HL-60/S4 (cell line): ENCODE measurements at regions not wholly inside any gene's neighbourhood (a gene's known extent, or its start where the extent isn't known, plus 50 kb on each side); places are given as distances from the start of the nearest gene placed in this dataset.
"Not testable (repeated sequence)": the region's sequence is repeated elsewhere in the genome, so short reads cannot be mapped to it uniquely, and the experiment has no call there.

Experiments used
- in situ Hi-C: fragments of 300-500 bp; cut with MboI; formaldehyde crosslinking; loops from 2 replicates; pipeline ENCODE4 v1.14.3; 2022; ENCODE audit warnings: low sequenced_read_pairs

DNA sequence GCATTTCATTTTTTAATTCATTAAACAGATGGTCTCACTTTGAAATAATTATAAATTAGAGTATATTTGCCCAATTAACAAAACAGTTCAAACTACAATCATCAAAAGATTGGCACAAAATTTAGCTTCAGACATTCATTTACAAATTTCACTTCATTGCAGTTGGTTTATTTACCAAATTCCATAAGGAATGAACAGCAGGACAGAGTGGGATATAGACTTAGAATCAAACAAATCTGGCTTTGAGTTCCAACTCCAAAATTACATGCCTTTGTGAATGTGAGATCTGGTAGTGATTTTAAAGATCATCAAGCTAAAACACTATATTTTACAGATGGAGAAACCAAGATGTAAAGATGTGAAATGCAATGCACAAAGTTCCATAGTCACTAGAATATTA lies 310.7 kb upstream of the CNTN5 start:
- in situ Hi-C loops: no loop called here

DNA sequence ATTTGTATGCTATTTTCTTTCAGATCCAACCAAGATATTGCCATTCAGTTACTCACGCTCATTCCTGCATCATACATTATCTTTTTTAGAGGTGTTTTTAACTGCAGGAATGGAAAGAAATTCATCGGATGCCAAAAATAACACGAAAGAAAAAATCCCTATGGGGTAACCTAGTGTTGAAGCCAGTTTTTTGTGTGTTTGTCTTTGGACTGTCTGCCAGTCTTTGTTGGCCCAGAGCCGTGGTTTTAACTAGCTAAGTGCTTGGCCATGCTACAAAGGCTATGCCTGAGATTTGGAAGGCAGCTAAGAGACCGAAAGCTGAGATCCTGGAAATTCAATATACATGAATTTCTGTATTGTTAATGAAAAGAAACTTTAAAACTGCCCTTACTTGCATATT lies 309.8 kb upstream of the CNTN5 start:
- in situ Hi-C loops: no loop called here

DNA sequence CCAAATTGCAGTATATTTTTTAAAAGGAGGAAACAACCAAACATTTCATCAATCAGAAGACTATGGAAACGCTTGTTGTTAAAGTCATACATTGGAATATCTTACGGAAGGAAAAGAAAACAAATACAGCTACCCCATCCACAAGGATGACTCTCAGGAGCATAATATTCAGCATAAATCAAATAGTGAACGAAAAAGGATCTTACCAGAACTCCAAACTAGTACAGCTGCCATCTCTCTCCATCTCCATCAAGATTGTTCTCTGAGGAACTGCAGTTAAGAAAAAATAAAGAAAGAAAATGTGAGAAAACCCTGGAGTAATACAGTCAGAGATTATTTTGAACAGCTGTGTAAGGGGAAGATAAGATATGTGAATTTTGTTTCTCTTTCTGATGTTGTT lies 299.8 kb upstream of the CNTN5 start:
- in situ Hi-C loops: no loop called here

DNA sequence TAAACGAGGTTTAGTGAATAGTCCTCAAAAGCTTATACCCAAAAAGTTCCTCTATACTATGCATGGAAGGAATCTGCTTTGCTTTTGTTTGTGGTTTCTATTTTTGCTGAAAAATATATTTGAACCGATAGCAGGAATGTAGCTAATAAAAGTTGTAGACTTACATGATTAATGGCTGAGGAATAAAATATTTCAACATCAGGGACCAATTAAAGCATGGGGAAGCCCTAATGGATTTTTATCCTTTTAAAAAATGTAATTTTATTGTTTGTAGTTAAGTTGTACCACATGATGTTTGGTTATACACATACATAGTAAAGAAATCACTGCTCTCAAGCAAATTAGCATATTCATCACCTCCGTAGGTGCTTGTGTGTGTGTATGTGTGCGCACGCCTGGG lies 295.3 kb upstream of the CNTN5 start:
- in situ Hi-C loops: no loop called here

DNA sequence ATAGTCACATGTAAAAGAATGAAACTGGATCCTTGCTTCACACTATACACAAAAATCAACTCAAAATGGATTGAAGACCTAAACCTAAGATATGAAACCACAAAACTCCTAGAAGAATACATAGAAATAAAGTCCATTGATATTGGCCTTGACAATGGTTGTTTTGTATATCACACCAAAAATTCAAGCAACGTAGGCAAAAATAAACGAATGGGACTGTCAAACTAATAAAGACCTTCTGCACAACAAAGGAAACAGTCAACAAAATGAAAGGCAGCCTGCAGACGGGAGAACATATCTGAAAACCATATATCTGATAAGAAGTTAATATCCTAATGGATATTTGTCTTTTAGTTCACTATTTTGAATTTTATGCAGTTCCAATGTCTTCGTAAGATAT lies 292.3 kb upstream of the CNTN5 start:
- in situ Hi-C loops: no loop called here

DNA sequence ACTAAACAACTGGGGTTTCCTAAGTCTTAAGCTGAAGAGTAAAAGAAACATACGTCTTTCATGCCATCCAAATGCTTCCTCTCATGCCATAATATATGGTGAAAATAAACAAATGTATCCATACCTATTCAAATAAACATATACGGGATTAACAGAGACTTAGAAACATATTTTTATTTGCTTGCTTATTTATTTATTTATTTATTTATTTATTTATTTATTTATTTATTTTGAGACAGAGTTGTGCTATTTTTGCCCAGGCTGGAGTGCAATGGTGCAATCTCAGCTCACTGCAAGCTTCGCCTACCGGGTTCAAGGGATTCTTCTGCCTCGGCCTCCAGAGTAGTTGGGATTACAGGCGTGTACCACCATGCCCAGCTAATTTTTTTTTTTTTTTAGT lies 291.6 kb upstream of the CNTN5 start:
- in situ Hi-C loops: no loop called here

DNA sequence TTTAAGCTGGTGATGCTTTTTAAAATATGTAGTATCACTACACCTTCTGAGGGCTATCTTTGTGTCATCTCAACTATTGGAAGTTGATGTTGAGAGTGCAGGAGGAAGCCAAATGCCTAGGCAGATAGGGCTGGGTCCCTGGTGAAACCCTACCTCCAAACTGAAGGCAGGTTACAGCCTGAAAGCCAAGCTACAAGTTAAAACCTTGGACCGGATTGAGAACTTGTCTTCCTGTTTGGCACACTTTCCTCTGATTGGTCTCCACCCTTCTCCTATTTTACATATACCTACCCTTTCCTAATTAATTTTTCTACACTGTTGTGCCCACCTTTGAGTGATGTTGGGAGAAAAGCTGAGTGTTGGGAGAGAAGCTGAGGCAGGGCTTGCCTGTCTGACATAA lies 287.8 kb upstream of the CNTN5 start:
- in situ Hi-C loops: no loop called here

DNA sequence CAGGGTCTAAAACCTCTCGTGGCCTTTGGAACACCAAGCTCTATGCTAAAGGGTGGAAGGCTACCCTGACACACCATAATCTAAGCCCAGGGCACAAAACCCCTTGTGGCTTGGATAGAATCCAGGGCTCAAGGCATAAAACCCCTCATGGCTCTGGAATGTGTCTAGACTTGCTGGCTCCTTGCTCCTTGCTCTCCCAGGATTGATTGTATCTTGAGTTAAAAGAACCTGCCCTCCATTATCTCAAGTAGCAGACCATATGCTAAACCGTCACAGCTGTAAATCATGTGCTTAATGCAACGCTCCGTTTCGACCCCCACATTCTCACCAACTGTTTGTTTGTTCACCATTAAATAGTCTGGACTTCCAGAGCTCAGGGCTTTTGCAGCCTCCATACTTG lies 287.4 kb upstream of the CNTN5 start:
- in situ Hi-C loops: not testable (repeated sequence)

DNA sequence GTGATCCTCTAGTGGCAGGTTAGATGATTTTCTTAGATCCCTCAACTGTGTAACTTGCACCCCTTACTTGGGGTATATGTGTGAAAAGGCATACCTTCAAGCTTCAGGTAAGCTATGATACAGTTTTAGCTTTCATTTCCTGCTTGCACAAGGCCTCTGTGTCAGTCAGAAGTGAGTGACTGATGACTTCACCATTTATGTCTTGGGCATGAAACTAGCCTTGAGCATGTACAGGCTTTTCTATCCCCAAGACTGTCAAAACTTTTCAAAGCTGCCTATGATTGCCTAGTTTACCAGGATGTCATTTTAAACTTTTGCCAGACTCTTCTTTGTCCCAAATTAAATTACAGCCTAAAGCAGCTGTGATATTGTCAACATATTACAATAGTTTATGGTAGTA lies 286.1 kb upstream of the CNTN5 start:
- in situ Hi-C loops: no loop called here

DNA sequence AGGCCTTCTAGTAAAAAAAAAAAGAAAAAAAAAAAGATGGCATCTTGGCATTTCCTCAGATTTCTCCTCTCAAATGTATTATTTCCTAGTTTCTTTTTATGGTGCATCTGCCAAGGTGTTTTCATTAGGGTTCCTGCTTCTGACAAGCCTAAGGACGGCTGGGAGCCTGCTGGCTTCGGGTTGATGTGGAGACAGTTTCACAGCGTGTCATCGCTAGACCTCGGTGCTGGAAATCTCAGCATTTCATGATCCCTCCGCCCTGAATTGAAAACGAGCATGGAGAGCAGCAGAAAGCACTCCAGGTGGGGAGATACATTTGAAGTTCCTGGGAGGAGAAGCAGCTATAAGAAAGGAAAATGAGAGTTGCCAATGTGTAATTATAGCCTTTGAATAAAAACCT lies 283.9 kb upstream of the CNTN5 start:
- in situ Hi-C loops: no loop called here

DNA sequence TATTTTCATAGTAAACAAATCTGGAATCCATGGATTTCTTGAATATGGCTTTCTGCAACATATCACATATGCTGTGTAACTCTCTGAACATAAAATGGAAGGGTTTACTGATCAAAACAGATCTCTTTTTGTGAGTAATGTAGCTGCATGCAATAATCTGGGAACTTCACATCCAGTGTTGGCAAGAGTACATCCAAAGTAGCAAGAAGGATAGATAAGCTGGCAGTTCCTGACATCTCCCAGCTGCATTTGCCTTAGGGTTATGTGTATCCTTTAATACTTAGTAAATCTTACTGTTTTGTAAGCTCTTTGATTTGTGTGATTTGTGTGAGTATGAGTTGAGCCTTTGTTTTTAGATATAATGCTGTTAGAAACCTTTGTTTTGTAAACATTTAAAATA lies 280.4 kb upstream of the CNTN5 start:
- in situ Hi-C loops: no loop called here

DNA sequence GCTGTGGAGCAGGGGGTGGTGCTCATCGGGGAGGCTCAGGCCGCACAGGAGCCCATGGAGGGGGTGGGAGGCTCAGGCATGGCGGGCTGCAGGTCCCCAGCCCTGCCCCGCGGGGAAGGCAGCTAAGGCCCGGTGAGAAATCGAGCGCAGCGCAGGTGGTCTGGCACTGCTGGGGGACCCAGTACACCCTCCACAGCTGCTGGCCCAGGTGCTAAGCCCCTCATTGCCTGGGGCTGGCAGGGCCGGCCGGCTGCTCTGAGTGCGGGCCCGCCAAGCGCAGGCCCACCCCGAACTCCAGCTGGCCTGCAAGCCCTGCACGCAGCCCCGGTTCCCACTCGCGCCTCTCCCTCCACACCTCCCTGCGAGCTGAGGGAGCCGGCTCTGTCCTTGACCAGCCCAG lies 257.3 kb upstream of the CNTN5 start:
- in situ Hi-C loops: not testable (repeated sequence)

DNA sequence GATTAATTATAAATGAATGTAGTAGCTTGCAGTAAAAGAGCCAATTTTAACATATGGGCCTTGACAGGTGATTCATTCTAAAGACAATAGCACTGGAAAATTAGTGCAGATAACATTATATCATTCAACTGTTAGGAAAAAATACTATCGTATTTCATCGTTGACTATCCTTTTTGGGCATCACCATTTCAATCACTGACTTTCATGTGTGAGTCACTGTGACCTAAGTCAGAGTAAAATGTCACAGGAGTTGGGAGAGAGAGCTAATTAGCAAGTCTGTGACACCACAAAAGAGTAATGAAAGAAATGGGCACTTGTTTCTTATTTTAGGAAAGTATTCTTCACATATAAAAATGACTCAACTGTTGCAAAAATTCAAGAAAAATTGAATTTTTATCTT lies 253.8 kb upstream of the CNTN5 start:
- in situ Hi-C loops: no loop called here

DNA sequence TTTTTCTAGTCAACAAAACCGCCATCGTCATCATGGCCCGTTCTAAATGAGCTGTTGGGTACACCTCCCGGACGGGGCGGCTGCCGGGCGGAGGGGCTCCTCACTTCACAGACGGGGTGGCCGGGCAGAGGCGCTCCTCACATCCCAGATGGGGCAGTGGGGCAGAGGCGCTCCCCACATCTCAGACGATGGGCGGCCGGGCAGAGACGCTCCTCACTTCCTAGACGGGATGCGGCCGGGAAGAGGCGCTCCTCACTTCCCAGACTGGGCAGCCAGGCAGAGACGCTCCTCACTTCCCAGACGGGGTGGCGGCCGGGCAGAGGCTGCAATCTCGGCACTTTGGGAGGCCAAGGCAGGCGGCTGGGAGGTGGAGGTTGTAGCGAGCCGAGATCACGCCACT lies 250.7 kb upstream of the CNTN5 start:
- in situ Hi-C loops: not testable (repeated sequence)

DNA sequence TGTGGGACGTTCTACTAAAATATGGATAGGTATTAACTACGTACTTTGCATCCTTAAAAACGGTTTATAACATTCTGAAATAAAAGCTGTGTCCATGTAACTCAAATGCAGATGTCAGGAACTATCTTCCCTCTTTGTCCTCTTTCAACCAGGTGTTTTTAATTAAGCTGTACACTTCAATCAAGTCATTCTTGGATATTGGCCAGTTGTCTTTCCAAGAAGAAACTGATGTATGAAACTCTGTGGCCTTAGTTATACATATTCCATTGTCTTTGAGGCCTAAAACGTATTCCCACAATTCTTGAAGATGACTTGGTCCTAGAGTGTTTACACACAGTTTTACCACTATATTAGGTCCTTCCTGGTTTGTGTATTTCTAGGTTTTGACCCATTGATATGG lies 249.0 kb upstream of the CNTN5 start:
- in situ Hi-C loops: no loop called here

DNA sequence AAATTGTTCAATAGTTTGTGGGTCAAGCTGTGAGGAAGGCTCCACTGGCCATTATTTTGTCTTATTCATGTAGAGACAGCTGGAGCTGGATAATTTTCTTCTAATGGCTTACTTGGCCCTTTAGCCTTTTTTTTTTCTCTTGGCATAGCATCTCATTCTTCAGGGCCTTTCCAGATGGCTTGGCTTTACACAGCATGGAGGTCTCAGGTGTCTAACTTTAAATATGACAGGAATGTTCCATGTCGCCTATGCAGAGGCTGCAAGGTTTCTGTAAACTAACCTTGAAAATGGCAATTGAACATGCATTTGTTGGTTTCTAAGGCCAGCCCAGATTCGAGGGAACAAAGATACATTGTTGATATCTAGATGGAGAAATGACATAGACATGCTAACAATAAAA lies 247.9 kb upstream of the CNTN5 start:
- in situ Hi-C loops: no loop called here

DNA sequence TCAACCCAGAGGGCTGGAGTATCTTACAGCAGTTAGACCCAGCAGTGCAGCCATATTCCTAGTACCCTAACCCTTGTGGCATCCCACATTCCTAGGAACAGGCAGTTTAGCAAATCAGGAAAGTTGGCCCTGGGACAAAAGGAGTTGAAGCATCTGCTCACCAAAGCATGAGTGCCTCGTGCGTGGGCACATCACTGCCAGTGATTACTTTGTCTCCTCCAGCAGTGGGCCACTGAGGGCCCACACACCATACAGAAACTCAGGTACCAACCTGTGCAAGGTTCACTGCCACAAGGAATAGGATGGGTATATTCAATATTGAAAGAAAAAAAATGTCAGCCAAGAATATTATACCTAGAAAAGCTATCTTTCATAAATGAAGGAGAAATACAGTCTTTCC lies 227.5 kb upstream of the CNTN5 start:
- in situ Hi-C loops: no loop called here

DNA sequence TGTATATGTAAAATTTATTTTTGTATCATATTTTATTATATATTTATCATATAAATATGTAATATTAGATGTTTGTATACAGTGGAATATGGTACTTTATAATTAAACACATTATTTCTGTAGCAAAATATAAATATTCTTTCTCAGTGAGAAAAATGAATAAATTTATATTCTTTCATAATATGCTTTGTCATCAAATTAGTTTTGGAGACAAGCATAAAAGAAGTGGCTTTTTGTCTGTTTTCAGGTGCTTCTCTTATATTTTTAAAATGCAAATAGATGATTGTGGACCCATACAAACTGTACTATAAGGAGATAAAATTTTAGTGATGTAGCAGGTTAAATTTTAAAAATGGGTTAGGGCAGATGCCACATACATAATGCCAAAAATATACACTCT lies 222.4 kb upstream of the CNTN5 start:
- in situ Hi-C loops: no loop called here

DNA sequence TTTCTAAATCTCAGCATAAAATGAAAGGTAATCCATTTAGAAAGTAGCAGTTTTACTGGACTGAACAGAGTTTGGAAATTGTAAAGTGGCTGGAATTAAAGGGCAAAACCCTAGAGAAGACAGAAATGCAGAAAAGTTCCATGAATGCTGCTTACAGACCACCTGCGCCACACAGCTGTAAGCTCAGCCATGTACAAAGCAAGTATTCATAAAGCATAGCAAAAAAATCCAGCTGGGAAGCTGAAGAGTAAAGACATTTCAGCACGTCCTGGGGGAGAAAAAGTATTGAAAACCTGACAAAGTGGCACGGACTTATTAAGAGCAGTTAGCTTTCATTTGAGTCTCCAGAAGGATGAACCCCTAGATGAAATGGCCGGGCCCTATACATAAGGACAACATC lies 220.1 kb upstream of the CNTN5 start:
- in situ Hi-C loops: no loop called here

DNA sequence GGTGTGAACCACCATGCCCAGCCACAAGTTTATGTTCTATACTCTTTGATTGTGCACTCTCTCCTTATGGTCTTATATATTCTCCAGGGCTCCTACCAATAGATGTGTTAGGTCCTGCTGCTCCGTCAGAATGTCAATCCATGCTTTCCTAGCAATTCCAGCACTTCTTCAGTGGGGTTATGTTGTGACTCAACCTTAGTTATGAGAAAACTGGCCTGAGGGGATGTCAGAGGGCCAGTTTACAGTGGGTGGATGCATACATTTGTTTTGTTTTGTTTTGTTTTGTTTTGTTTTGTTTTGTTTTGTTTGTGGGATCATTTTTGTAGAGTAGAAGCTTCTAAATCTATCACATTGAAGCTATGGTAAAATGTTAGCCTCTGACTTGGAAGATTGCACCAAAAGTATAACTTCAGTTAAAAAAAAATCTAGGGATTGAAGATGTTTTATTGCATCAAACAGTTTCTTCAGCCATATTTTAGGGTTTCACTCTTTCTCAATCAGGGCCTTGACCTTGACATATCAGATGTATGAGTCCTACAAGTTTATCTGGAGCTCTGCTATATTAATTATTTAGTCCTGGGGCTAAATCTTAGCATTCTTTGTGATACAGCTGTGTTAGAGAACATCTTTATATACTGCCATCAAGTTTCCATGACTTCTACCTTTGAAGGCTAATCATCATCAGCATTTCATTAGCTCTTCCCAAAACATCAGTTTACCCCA lies 191.6 kb upstream of the CNTN5 start:
- in situ Hi-C loops: no loop called here

DNA sequence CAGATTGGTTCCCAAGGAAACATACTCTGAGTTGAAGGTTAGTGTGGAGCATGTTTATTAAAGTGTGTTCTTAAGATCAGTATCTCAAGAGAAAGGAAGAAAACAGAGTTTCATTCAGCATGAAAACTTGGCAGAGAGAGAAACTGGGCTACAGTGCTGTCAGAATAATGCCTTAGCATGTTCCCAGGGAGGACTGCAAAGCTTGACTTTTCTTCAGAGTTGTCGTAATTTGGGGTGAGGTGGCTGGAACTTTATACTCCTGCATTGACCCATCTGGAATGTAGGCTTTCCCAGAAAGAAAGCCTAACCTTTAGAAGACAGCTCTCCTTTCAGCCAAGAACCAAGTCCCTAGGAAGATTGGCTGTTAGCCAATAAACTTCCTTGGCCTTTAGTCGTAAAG lies 190.8 kb upstream of the CNTN5 start:
- in situ Hi-C loops: no loop called here

DNA sequence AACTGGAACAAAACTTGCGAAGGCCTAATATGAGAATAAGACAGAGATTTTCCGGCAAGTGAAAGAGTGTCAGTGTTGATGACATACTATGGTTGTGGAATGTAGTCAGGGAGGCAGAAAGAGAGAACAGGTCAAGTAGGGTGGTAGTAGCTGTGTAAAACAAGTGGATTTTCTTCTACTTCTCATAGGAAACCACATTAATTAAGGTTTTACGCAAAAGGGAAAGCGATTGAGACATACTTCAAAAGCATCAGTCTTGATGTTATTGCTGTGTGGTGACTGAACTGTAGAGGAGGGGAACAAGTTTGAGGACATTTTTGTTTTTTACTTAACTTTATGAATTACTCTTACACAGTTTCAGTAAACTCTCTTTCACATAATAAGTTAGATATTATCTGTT lies 186.0 kb upstream of the CNTN5 start:
- in situ Hi-C loops: no loop called here

DNA sequence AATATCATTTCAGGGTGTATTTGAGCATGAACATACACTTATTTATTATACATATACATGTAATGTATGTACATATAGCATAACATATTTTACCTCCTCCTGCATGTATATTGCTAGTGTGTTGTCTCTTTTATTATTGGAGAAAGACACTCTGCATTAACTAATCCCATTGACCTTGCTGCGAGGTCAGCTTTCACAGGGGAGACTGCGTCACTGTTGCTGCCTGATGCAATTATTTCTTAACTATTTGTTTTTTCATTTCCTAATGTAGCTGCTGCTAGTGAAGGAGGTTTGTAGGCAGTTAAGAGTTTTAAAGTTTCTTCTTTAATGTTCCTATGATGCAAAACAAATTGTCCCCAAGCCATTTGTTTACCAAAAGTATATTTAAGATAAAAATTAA lies 185.4 kb upstream of the CNTN5 start:
- in situ Hi-C loops: no loop called here

DNA sequence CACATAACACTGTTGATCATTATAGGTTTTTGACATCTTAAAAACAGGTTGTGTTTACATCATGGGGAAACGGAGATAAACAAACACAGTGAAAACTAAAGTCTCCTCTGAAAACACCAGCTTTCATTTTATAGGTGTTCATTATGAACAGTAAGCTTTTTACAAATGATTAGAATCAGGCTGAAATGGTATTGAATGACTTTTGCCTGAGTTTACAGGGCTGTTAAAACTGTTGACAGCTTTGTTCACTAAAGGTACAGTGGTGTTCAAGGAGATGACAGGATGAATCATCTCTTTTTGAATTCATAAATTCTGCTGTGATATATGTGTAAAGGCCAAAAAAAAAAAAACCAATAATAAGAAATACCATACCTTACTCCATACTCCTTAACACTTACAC lies 184.6 kb upstream of the CNTN5 start:
- in situ Hi-C loops: no loop called here
